B cell (primary cell): ENCODE measurements at regions not wholly inside any gene's neighbourhood (a gene's known extent, or its start where the extent isn't known, plus 50 kb on each side); places are given as distances from the start of the nearest gene placed in this dataset.

Experiments used
- ATAC-seq: fragments of 200-7000 bp; cut with Tn5 transposase; one replicate; pipeline ENCODE4 v1.10.0; 2021; ENCODE audit warnings: low read depth, mild to moderate bottlenecking, moderate number of reproducible peaks, moderate library complexity
- CTCF ChIA-PET: fragments of 350-600 bp; sonication (Branson Sonifier 250); formaldehyde crosslinking; loops from one replicate; lab custom pipeline; 2021; ENCODE audit warnings: antibody characterized with exemption, inconsistent platforms; lab: Charles Lee
- POLR2A ChIA-PET: fragments of 350-600 bp; sonication (Branson Sonifier 250); formaldehyde crosslinking; loops from one replicate; lab custom pipeline; 2021; ENCODE audit warnings: antibody characterized with exemption; lab: Charles Lee
- DNase-seq: peaks from one replicate; pipeline ENCODE4 v3.0.0; 2013
- H2AFZ ChIP-seq: 2 replicates; pipeline ENCODE4 v1.6.1; 2012; ENCODE audit warnings: mild to moderate bottlenecking, low read depth, low read length; ENCODE audit not compliant: insufficient read depth, poor library complexity, severe bottlenecking
- H3K27ac ChIP-seq, 2 donors: 1 replicate in 1 of 2; 2 replicates in 1 of 2; pipeline ENCODE4 v1.5.1; 2012 to 2013; ENCODE audit warnings: low read length in 2 of 2, mild to moderate bottlenecking in 2 of 2, moderate library complexity in 1 of 2
- H3K27me3 ChIP-seq, 4 experiments: fragments of 200-600 bp in 1 of 4; sonication (generic) in 1 of 4; replicated peaks in 1 of 4; 1 replicate in 2 of 4; 2 replicates in 2 of 4; pipeline versions ENCODE4 v1.6.1 to v1.7.0; 2013 to 2016; ENCODE audit warnings: low read length in 3 of 4, mild to moderate bottlenecking in 2 of 4, mixed read lengths in 1 of 4, moderate library complexity in 1 of 4; ENCODE audit not compliant: insufficient read depth in 4 of 4, control insufficient read depth in 3 of 4; ENCODE audit errors: control extremely low read depth in 1 of 4
- H3K36me3 ChIP-seq, 2 experiments: replicated peaks in 1 of 2; 1 replicate in 1 of 2; 2 replicates in 1 of 2; pipeline versions ENCODE4 v1.6.1 to v1.7.1; 2013; ENCODE audit warnings: low read length in 1 of 2; ENCODE audit not compliant: insufficient read depth in 2 of 2, control insufficient read depth in 1 of 2; ENCODE audit errors: control extremely low read depth in 1 of 2, extremely low read depth in 1 of 2
- H3K4me1 ChIP-seq, 2 donors: fragments of 200-600 bp in 1 of 2; sonication (generic) in 1 of 2; 1 replicate in 1 of 2; 2 replicates in 1 of 2; pipeline versions ENCODE4 v1.5.1 to v1.6.1; 2013 to 2017; ENCODE audit warnings: low read length in 2 of 2; ENCODE audit not compliant: control insufficient read depth in 2 of 2, insufficient read depth in 2 of 2
- H3K4me2 ChIP-seq: replicated peaks from 2 replicates; pipeline ENCODE3; 2012; ENCODE audit warnings: mild to moderate bottlenecking, low read depth, low read length; ENCODE audit not compliant: poor library complexity, severe bottlenecking
- H3K4me3 ChIP-seq, 5 experiments: fragments of 200-600 bp in 1 of 5; sonication (generic) in 1 of 5; 1 replicate in 3 of 5; 2 replicates in 2 of 5; pipeline versions ENCODE4 v1.5.1 to v1.7.0; 2011 to 2016; ENCODE audit warnings: low read length in 4 of 5, mild to moderate bottlenecking in 4 of 5, low read depth in 2 of 5, control low read depth in 1 of 5, moderate library complexity in 1 of 5; ENCODE audit not compliant: insufficient read depth in 1 of 5; ENCODE audit errors: control extremely low read depth in 1 of 5, extremely low read depth in 1 of 5
- H3K79me2 ChIP-seq: fragments of 200-600 bp; sonication (generic); one replicate; pipeline ENCODE4 v1.6.0; 2016; ENCODE audit warnings: low read length; ENCODE audit not compliant: control insufficient read depth, insufficient read depth
- H3K9ac ChIP-seq: fragments of 200-600 bp; sonication (generic); 2 replicates; pipeline ENCODE4 v1.6.1; 2017; ENCODE audit warnings: mild to moderate bottlenecking, low read length, moderate library complexity
- H3K9me3 ChIP-seq, 3 donors: one replicate each; pipeline versions ENCODE4 v1.6.1 to v1.7.1; 2013; ENCODE audit warnings: low read length in 2 of 3; ENCODE audit not compliant: control insufficient read depth in 2 of 3, insufficient read depth in 1 of 3; ENCODE audit errors: control extremely low read depth in 1 of 3
- H4K20me1 ChIP-seq: 2 replicates; pipeline ENCODE4 v1.6.0; 2012; ENCODE audit warnings: mild to moderate bottlenecking, low read length; ENCODE audit not compliant: insufficient read depth, control insufficient read depth, poor library complexity, severe bottlenecking
- H3K27ac Mint-ChIP-seq: one replicate; pipeline ENCODE4 v1.8.0; 2021; ENCODE audit warnings: mixed read lengths
- H3K27me3 Mint-ChIP-seq: one replicate; pipeline ENCODE4 v1.8.0; 2021; ENCODE audit warnings: mixed read lengths
- H3K4me1 Mint-ChIP-seq: one replicate; pipeline ENCODE4 v1.8.0; 2021; ENCODE audit warnings: mixed read lengths
- H3K4me3 Mint-ChIP-seq: one replicate; pipeline ENCODE4 v1.8.0; 2021; ENCODE audit warnings: mixed read lengths
- H3K9me3 Mint-ChIP-seq: one replicate; pipeline ENCODE4 v1.8.0; 2022; ENCODE audit warnings: mixed read lengths; ENCODE audit not compliant: insufficient read depth
- CTCF ChIP-seq: fragments of 200-600 bp; IDR thresholded peaks from one replicate; pipeline ENCODE4 v1.8.0; 2022; ENCODE audit warnings: antibody characterized with exemption, mild to moderate bottlenecking
- EZH2 ChIP-seq: IDR thresholded peaks from 2 replicates; pipeline ENCODE4 v1.6.1; 2012; ENCODE audit warnings: borderline replicate concordance, low read depth, mild to moderate bottlenecking, moderate library complexity, low read length; ENCODE audit not compliant: insufficient read depth, poor library complexity, severe bottlenecking
- WGBS: methylation state at CpG from one replicate; pipeline ENCODE4 v1.1.5; 2013; ENCODE audit warnings: missing lambda C conversion rate; ENCODE audit not compliant: insufficient coverage; 5-methylcytosine and 5-hydroxymethylcytosine counted together
- intact Hi-C: fragments of 100-400 bp; cut with micrococcal nuclease; formaldehyde crosslinking; loops from one replicate; pipeline ENCODE4 v1.10.0; 2022

- H3K4me2 ChIP-seq, result no peak overlapping the region
- no peak overlapping the region for H3K27ac Mint-ChIP-seq
- no peaks in the 10 kb centered on the region for H3K36me3 ChIP-seq
- H3K4me1 ChIP-seq, result no peaks in the 10 kb centered on the region
- ATAC-seq (no peak), DNase-seq (no peak)
- intact Hi-C loops, result no loop called here
- no CpG with 5 or more reads among the region's 2 CpGs for WGBS
- H3K4me1 Mint-ChIP-seq, result no peaks in the 10 kb centered on the region
- TF ChIP-seq CTCF, result no peak
- H3K9me3 ChIP-seq, result peaks cover 0 to 6% (median 0%) of the 10 kb centered on the region in 3 donors
- no peak overlapping the region for H3K9ac ChIP-seq
- no peaks in the 10 kb centered on the region for H3K27me3 Mint-ChIP-seq
- ChIA-PET CTCF (interaction anchor here (0.7 kb wide), 1 partner anchor 30 kb away, joined by 3 read pairs; no protein-coding TSS in a partner anchor), POLR2A (no interaction called here)
- H2AFZ ChIP-seq, result no peak overlapping the region
- H3K27me3 ChIP-seq, result no peaks in the 10 kb centered on the region
- H3K4me3 ChIP-seq, result no peak overlapping the region
- H3K9me3 Mint-ChIP-seq, result peaks cover 3% of the 10 kb centered on the region
- H4K20me1 ChIP-seq, result no peaks in the 10 kb centered on the region
- H3K4me3 Mint-ChIP-seq, result no peak overlapping the region
- no peak overlapping the region for H3K27ac ChIP-seq
- H3K79me2 ChIP-seq, result no peaks in the 10 kb centered on the region
Observed at GRCh38 chr21:26307640-26308039, 137.1 kb upstream of the APP start.

- Histone ChIP-seq H2AFZ (no peak overlapping the region), H3K27ac (no peak overlapping the region), H4K20me1 (no peaks in the 10 kb centered on the region), H3K36me3 (no peaks in the 10 kb centered on the region), H3K4me2 (no peak overlapping the region), H3K9ac (no peak overlapping the region), H3K9me3 (peaks cover 0 to 9% (median 4%) of the 10 kb centered on the region in 3 donors), H3K4me3 (no peak overlapping the region), H3K79me2 (no peaks in the 10 kb centered on the region), H3K27me3 (no peaks in the 10 kb centered on the region), H3K4me1 (no peaks in the 10 kb centered on the region)
- ATAC-seq (no peak), DNase-seq (no peak)
- Mint-ChIP-seq H3K27ac (no peak overlapping the region), H3K4me1 (no peaks in the 10 kb centered on the region), H3K4me3 (no peak overlapping the region), H3K27me3 (no peaks in the 10 kb centered on the region), H3K9me3 (peaks cover 9% of the 10 kb centered on the region)
- CTCF ChIA-PET, result no interaction called here
- TF ChIP-seq EZH2 (no peak), CTCF (no peak)
- intact Hi-C loops, result no loop called here
- POLR2A ChIA-PET, result no interaction called here
Observed at GRCh38 chr21:26297851-26298250, 127.3 kb upstream of the APP start.
